Breast epithelium (tissue), 3 donors: ENCODE measurements at regions not wholly inside any gene's neighbourhood (a gene's known extent, or its start where the extent isn't known, plus 50 kb on each side); places are given as distances from the start of the nearest gene placed in this dataset.

Source experiments
- CTCF ChIP-seq, 3 donors: fragments of 450-650 bp; IDR thresholded peaks; one replicate each; pipeline ENCODE4 v1.5.1; 2016 to 2017; ENCODE audit warnings: antibody characterized with exemption in 3 of 3, mild to moderate bottlenecking in 3 of 3, moderate library complexity in 3 of 3
- POLR2A ChIP-seq: fragments of 450-650 bp; IDR thresholded peaks from one replicate; pipeline ENCODE4 v1.6.1; 2016; ENCODE audit warnings: antibody characterized with exemption, mild to moderate bottlenecking, moderate library complexity
- POLR2AphosphoS5 ChIP-seq, 3 donors: sonication (generic); formaldehyde crosslinking; IDR thresholded peaks; one replicate each; pipeline ENCODE4 v1.6.1; 2017; ENCODE audit warnings: antibody characterized with exemption in 3 of 3

GRCh38 chr3:102036472-102036871, 187.2 kb downstream of the NFKBIZ start:
- TF ChIP-seq CTCF (IDR thresholded peaks at IDR 0.05): no peak
- TF ChIP-seq POLR2AphosphoS5 (IDR thresholded peaks at IDR 0.05): no peak
- no peak for TF ChIP-seq POLR2A
